ENCODE measurements at regions not wholly inside any gene's neighbourhood (a gene's known extent, or its start where the extent isn't known, plus 50 kb on each side); places are given as distances from the start of the nearest gene placed in this dataset.

DNA sequence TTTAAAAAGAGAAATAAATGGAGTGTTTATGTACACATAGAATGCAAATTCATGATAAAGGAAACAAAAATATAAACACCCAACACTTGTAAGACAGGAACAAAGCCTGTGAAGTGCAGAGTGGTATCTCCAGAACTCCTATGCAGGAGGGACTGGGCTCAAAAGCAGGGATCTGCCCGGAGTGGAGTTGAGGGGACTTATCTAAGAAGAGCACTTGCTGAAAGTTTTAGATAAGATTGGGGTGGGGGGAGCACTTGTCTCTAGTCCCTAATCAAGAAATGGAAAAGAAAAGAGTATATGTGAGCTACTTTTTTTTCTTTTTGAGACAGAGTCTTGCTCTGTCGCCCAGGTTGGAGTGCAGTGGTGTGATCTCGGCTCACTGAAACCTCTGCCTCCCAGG lies 840.4 kb downstream of the MAT2B start:
- no peaks in the 10 kb centered on the region for H3K27me3 ChIP-seq (ENCODE audit: insufficient read depth, poor library complexity, severe bottlenecking)
- H3K9me3 ChIP-seq (ENCODE audit: severe bottlenecking) = no peaks in the 10 kb centered on the region
- H3K36me3 ChIP-seq (ENCODE audit: low read depth) = no peaks in the 10 kb centered on the region
- TF ChIP-seq, protein P1, sequence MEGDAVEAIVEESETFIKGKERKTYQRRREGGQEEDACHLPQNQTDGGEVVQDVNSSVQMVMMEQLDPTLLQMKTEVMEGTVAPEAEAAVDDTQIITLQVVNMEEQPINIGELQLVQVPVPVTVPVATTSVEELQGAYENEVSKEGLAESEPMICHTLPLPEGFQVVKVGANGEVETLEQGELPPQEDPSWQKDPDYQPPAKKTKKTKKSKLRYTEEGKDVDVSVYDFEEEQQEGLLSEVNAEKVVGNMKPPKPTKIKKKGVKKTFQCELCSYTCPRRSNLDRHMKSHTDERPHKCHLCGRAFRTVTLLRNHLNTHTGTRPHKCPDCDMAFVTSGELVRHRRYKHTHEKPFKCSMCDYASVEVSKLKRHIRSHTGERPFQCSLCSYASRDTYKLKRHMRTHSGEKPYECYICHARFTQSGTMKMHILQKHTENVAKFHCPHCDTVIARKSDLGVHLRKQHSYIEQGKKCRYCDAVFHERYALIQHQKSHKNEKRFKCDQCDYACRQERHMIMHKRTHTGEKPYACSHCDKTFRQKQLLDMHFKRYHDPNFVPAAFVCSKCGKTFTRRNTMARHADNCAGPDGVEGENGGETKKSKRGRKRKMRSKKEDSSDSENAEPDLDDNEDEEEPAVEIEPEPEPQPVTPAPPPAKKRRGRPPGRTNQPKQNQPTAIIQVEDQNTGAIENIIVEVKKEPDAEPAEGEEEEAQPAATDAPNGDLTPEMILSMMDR (IDR thresholded peaks at IDR 0.05; ENCODE audit: poor library complexity, severe bottlenecking) = no peak
- no peak overlapping the region for H3K27ac ChIP-seq (ENCODE audit: poor library complexity, severe bottlenecking)
- H3K4me3 ChIP-seq (ENCODE audit: severe bottlenecking) = no peak overlapping the region
- DNase-seq (ENCODE audit: low spot score) = no peak
- no peaks in the 10 kb centered on the region for H3K4me1 ChIP-seq (ENCODE audit: insufficient read depth, poor library complexity, severe bottlenecking)
- no peak for ATAC-seq (ENCODE audit: low read depth)

DNA sequence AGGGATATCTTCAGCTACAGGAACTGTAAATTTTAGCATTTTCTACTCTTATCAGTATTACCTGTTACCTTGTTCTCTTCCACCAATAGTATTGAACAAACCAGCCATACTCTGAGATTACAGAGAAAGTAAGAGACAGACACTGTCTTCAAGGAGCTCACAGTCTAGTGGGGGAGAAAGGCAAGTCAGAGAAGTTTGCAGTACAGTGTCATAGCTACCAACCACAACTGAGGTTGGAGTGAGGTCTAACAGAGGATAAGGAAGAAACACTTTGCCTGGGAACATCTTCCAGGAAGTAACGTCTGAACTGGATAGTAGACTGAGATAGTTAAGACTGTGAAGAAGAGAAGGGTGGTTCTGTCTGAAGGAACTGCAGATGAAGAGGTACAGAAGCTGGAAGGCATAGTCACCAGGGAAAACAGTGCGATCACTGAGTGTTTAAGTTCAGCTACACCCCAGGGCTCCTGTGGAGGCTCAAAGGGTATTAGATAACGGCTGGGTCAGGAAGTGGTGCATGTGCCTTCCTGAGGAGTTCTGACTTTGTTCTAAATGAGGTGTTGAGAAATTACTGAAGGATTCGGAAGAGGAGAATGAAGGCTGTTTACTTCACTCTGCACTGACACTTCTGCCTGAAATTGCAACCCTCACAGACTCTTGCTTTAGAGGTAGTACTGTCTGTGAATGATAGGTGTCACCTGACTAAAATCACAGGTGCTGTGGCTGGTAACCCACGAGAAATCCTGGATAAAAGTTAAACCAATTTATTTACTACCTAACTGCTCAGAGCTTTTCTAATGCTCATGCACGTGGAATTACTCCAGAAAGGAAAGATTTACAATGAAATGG lies 841.6 kb downstream of the MAT2B start:
- Histone ChIP-seq H3K27me3 (ENCODE audit: insufficient read depth, poor library complexity, severe bottlenecking) (no peaks in the 10 kb centered on the region), H3K9me3 (ENCODE audit: severe bottlenecking) (no peaks in the 10 kb centered on the region), H3K27ac (ENCODE audit: poor library complexity, severe bottlenecking) (no peak overlapping the region), H3K4me3 (ENCODE audit: severe bottlenecking) (no peak overlapping the region), H3K4me1 (ENCODE audit: insufficient read depth, poor library complexity, severe bottlenecking) (no peaks in the 10 kb centered on the region), H3K36me3 (ENCODE audit: low read depth) (no peaks in the 10 kb centered on the region)
- ATAC-seq (ENCODE audit: low read depth) (no peak), DNase-seq (ENCODE audit: low spot score) (no peak)
- TF ChIP-seq, protein P1 (IDR thresholded peaks at IDR 0.05; ENCODE audit: poor library complexity, severe bottlenecking) = no peak

DNA sequence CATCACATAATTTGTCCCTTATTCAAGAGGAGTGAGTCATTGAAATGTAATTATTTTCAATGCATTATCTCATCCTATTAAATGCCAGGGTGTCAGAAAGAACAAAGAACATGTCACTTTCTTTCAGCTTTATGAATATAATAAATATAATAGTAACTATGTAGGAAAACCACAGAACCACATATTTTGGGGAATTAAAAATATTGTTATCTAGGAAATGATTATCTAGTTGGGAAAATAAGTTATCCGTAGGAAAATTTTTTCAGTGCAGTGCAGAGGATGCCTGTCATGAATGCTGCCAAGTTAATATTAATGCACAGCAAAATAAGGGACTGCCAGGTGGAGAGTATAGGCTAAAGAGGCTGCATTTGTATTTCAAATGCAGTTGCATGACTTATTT lies 844.8 kb downstream of the MAT2B start:
- no peaks in the 10 kb centered on the region for H3K4me1 ChIP-seq (ENCODE audit: insufficient read depth, poor library complexity, severe bottlenecking)
- no peaks in the 10 kb centered on the region for H3K9me3 ChIP-seq (ENCODE audit: severe bottlenecking)
- no peak overlapping the region for H3K4me3 ChIP-seq (ENCODE audit: severe bottlenecking)
- TF ChIP-seq, protein P1 (IDR thresholded peaks at IDR 0.05; ENCODE audit: poor library complexity, severe bottlenecking) = no peak
- H3K36me3 ChIP-seq (ENCODE audit: low read depth) = no peaks in the 10 kb centered on the region
- DNase-seq (ENCODE audit: low spot score) (no peak), ATAC-seq (ENCODE audit: low read depth) (no peak)
- no peak overlapping the region for H3K27ac ChIP-seq (ENCODE audit: poor library complexity, severe bottlenecking)
- no peaks in the 10 kb centered on the region for H3K27me3 ChIP-seq (ENCODE audit: insufficient read depth, poor library complexity, severe bottlenecking)

DNA sequence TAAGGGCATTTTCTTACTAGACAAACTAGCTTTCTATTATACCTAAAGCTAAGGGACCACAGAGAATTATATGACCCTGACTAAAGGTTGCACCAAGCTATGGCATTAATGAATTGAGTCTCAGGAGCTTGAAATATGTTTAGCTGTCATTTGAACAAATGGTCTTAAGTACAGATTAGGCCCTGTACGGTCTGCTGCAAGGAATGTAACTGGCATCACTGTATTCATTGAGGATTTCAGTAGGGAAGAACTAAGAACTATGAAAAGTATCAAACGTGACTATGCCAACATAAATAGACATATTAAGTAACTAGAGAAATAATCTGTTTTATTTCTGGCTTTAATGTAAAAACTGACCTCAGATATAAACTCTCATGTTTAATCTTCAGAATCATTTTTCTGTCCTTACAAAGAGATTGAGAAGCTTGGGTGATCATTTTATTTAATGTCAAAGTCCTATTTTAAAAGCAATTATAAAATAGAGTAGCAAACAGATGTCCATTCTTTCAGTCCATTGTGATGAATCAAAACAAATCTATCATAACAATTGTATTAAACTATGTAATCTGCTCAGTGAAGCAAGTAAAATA lies 845.9 kb downstream of the MAT2B start:
- ATAC-seq (ENCODE audit: low read depth) (no peak), DNase-seq (ENCODE audit: low spot score) (no peak)
- TF ChIP-seq, protein P1 (IDR thresholded peaks at IDR 0.05; ENCODE audit: poor library complexity, severe bottlenecking) = no peak
- no peaks in the 10 kb centered on the region for H3K4me1 ChIP-seq (ENCODE audit: insufficient read depth, poor library complexity, severe bottlenecking)
- H3K27me3 ChIP-seq (ENCODE audit: insufficient read depth, poor library complexity, severe bottlenecking) = no peaks in the 10 kb centered on the region
- no peak overlapping the region for H3K27ac ChIP-seq (ENCODE audit: poor library complexity, severe bottlenecking)
- no peak overlapping the region for H3K4me3 ChIP-seq (ENCODE audit: severe bottlenecking)
- no peaks in the 10 kb centered on the region for H3K36me3 ChIP-seq (ENCODE audit: low read depth)
- H3K9me3 ChIP-seq (ENCODE audit: severe bottlenecking) = no peaks in the 10 kb centered on the region

DNA sequence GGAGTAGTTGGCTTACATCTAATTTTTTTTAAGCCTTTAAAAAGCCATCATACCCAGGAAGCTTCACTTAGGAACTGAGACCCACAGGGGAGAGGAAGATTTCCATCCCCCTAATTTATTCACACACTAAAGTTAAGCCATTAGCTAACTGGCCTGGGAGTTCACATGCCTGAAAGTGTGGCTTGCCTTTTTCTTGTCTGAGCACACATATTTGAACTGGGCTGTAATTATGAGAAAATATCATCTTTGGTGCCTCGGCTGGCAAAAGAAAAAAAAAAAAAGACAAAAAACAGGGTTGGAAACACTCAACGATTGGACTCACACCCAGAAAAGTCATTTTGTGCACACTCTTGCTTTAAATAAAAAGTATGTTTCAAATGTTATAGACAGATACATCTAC lies 847.3 kb downstream of the MAT2B start:
- DNase-seq (ENCODE audit: low spot score) = no peak
- H3K36me3 ChIP-seq (ENCODE audit: low read depth) = no peaks in the 10 kb centered on the region
- H3K27ac ChIP-seq (ENCODE audit: poor library complexity, severe bottlenecking) = no peak overlapping the region
- H3K4me3 ChIP-seq (ENCODE audit: severe bottlenecking) = no peak overlapping the region
- no peaks in the 10 kb centered on the region for H3K9me3 ChIP-seq (ENCODE audit: severe bottlenecking)
- ATAC-seq (ENCODE audit: low read depth) = no peak
- no peaks in the 10 kb centered on the region for H3K27me3 ChIP-seq (ENCODE audit: insufficient read depth, poor library complexity, severe bottlenecking)
- H3K4me1 ChIP-seq (ENCODE audit: insufficient read depth, poor library complexity, severe bottlenecking) = no peaks in the 10 kb centered on the region
- TF ChIP-seq, protein P1 (IDR thresholded peaks at IDR 0.05; ENCODE audit: poor library complexity, severe bottlenecking) = no peak
